HL-60 (cell line): ENCODE measurements at regions not wholly inside any gene's neighbourhood (a gene's known extent, or its start where the extent isn't known, plus 50 kb on each side); places are given as distances from the start of the nearest gene placed in this dataset.

Experiments used
- DNase-seq, 2 experiments: peaks; one replicate each; pipeline ENCODE4 v3.0.0-alpha.2; 2010 to 2020; ENCODE audit warnings: low read depth in 1 of 2, low spot score in 1 of 2
- H3K27ac ChIP-seq: fragments of 250-450 bp; sonication (Bioruptor Pico); replicated peaks from 2 replicates; pipeline ENCODE4 v1.5.1; 2020; ENCODE audit warnings: mild to moderate bottlenecking, moderate library complexity
- H3K27me3 ChIP-seq: fragments of 250-450 bp; sonication (Bioruptor Pico); 2 replicates; pipeline ENCODE4 v1.5.1; 2021; ENCODE audit warnings: mild to moderate bottlenecking, moderate library complexity; ENCODE audit not compliant: insufficient read depth, poor library complexity, severe bottlenecking
- H3K4me3 ChIP-seq: replicated peaks from 2 replicates; pipeline ENCODE4 v1.5.1; 2011; ENCODE audit warnings: mild to moderate bottlenecking, control low read depth, low read length; ENCODE audit not compliant: insufficient read depth
- CTCF ChIP-seq: IDR thresholded peaks from one replicate; pipeline ENCODE4 v1.5.1; 2011; ENCODE audit warnings: low read length, control low read depth, inconsistent platforms; ENCODE audit not compliant: insufficient read depth
- GABPA ChIP-seq: IDR thresholded peaks from 2 replicates; pipeline ENCODE4 v1.6.1; 2012; ENCODE audit warnings: low read depth
- POLR2AphosphoS5 ChIP-seq: IDR thresholded peaks from 2 replicates; pipeline ENCODE4 v1.6.1; 2012; ENCODE audit warnings: low read depth
- REST ChIP-seq: IDR thresholded peaks from 2 replicates; pipeline ENCODE4 v1.6.1; 2012; ENCODE audit warnings: low read depth; ENCODE audit not compliant: insufficient replicate concordance
- SPI1 ChIP-seq: IDR thresholded peaks from 2 replicates; pipeline ENCODE4 v1.6.1; 2012; ENCODE audit warnings: low read depth, mild to moderate bottlenecking, borderline replicate concordance

- no peak overlapping the region for H3K4me3 ChIP-seq
- no peak overlapping the region for H3K27ac ChIP-seq
- no peaks in the 10 kb centered on the region for H3K27me3 ChIP-seq
- DNase-seq: no peak
- TF ChIP-seq POLR2AphosphoS5 (no peak), GABPA (no peak), CTCF (no peak), SPI1 (no peak), REST (no peak)
These were observed 314.5 kb downstream of the UTRN start for GRCh38 chr6:144599615-144600014.

- H3K27ac ChIP-seq: no peak overlapping the region
- DNase-seq: no peak
- no peak overlapping the region for H3K4me3 ChIP-seq
- no peaks in the 10 kb centered on the region for H3K27me3 ChIP-seq
- no peak for TF ChIP-seq REST
- TF ChIP-seq SPI1: no peak
- TF ChIP-seq CTCF: no peak
- no peak for TF ChIP-seq POLR2AphosphoS5
- no peak for TF ChIP-seq GABPA
These were observed 316.1 kb downstream of the UTRN start for GRCh38 chr6:144601221-144601620.

GRCh38 chr6:144602523-144603180 lies 317.5 kb downstream of the UTRN start:
- no peak for DNase-seq
- TF ChIP-seq GABPA (no peak), POLR2AphosphoS5 (no peak), SPI1 (no peak), REST (no peak), CTCF (no peak)
- no peaks in the 10 kb centered on the region for H3K27me3 ChIP-seq
- H3K4me3 ChIP-seq: no peak overlapping the region
- no peak overlapping the region for H3K27ac ChIP-seq
